ENCODE measurements at regions not wholly inside any gene's neighbourhood (a gene's known extent, or its start where the extent isn't known, plus 50 kb on each side); places are given as distances from the start of the nearest gene placed in this dataset.
"Not testable (repeated sequence)": the region's sequence is repeated elsewhere in the genome, so short reads cannot be mapped to it uniquely, and the experiment has no call there.

DNA sequence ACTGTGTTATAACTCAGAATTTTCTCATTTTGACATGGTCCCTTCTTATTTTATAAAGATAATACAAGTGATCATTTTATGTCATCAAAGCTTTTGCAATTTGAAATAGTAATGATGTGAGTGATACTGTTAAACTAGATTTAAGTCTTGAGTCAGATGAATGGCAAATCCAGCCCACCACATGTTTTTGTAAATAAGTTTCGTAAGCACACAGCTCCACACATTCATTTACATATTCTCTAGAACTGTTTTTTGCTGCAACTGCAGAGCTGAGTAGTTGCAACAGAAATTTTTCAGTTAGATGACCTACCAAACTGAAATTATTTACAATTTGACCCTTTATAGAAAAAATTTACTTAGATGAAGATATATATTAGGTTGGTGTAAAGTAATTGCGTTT, 108.1 kb downstream of the CDRT15L2 start:
- TF ChIP-seq CTCF, EP300, POLR2A (IDR thresholded peaks at IDR 0.05): not testable (repeated sequence)

All from tibial nerve (tissue), 4 donors.